PFSK-1 (cell line): ENCODE measurements at regions not wholly inside any gene's neighbourhood (a gene's known extent, or its start where the extent isn't known, plus 50 kb on each side); places are given as distances from the start of the nearest gene placed in this dataset.

Experiments
- REST ChIP-seq, 2 experiments: IDR thresholded peaks; 2 replicates each; pipeline versions ENCODE4 v1.6.1 to v1.8.0; 2011 to 2012; ENCODE audit warnings: low read depth in 2 of 2, low read length in 2 of 2, control low read depth in 1 of 2, inconsistent platforms in 1 of 2, mild to moderate bottlenecking in 1 of 2, moderate library complexity in 1 of 2; ENCODE audit not compliant: insufficient read depth in 1 of 2
- TAF1 ChIP-seq: IDR thresholded peaks from 2 replicates; pipeline ENCODE4 v1.6.1; 2012; ENCODE audit warnings: low read length, control low read depth, borderline replicate concordance; ENCODE audit not compliant: insufficient read depth

- TF ChIP-seq REST (IDR thresholded peaks at IDR 0.05; ENCODE audit: insufficient read depth in 1 of 2, low read depth in 2 of 2, low read length in 2 of 2): no peak
- no peak for TF ChIP-seq TAF1
These were observed 1614.6 kb downstream of the PCDH9 start for GRCh38 chr13:65615506-65615905.
